H1 (cell line): ENCODE measurements at regions not wholly inside any gene's neighbourhood (a gene's known extent, or its start where the extent isn't known, plus 50 kb on each side); places are given as distances from the start of the nearest gene placed in this dataset.

Experiments used
- BACH1 ChIP-seq: IDR thresholded peaks from 2 replicates; pipeline ENCODE4 v1.6.1; 2012; ENCODE audit warnings: low read length, improper control_type of control experiment
- EGR1 ChIP-seq: IDR thresholded peaks from 2 replicates; pipeline ENCODE4 v1.6.1; 2011; ENCODE audit warnings: low read depth, low read length, borderline replicate concordance
- EP300 ChIP-seq, 2 experiments: IDR thresholded peaks; 1 replicate in 1 of 2; 2 replicates in 1 of 2; pipeline ENCODE4 v1.6.1; 2011 to 2012; ENCODE audit warnings: low read depth in 2 of 2, low read length in 2 of 2, mild to moderate bottlenecking in 2 of 2, borderline replicate concordance in 1 of 2, inconsistent platforms in 1 of 2, moderate library complexity in 1 of 2
- FOSL1 ChIP-seq: IDR thresholded peaks from 2 replicates; pipeline ENCODE4 v1.6.1; 2011; ENCODE audit warnings: mild to moderate bottlenecking, low read depth, low read length, moderate library complexity; ENCODE audit not compliant: insufficient read depth
- GTF2F1 ChIP-seq: IDR thresholded peaks from 2 replicates; pipeline ENCODE4 v1.6.1; 2012; ENCODE audit warnings: low read depth, low read length, improper control_type of control experiment, borderline replicate concordance
- KDM5A ChIP-seq: fragments of 200-600 bp; IDR thresholded peaks from 2 replicates; pipeline ENCODE4 v1.7.1; 2012; ENCODE audit warnings: mild to moderate bottlenecking, low read length, inconsistent platforms, mixed read lengths
- RFX5 ChIP-seq: IDR thresholded peaks from 2 replicates; pipeline ENCODE4 v1.6.1; 2011; ENCODE audit warnings: low read depth, low read length, improper control_type of control experiment, borderline replicate concordance
- RXRA ChIP-seq: IDR thresholded peaks from 2 replicates; pipeline ENCODE4 v1.6.1; 2011; ENCODE audit warnings: low read depth, mild to moderate bottlenecking, low read length, moderate library complexity; ENCODE audit not compliant: insufficient read depth
- SIRT6 ChIP-seq: IDR thresholded peaks from one replicate; pipeline ENCODE4 v1.7.1; 2012; ENCODE audit warnings: low read length, inconsistent platforms
- SP1 ChIP-seq: IDR thresholded peaks from 2 replicates; pipeline ENCODE4 v1.6.1; 2011; ENCODE audit warnings: low read depth, low read length
- SP2 ChIP-seq: IDR thresholded peaks from 2 replicates; pipeline ENCODE4 v1.6.1; 2012; ENCODE audit warnings: mild to moderate bottlenecking, low read length, inconsistent platforms
- TF ChIP-seq, protein P1 (sequence below): fragments of 300-600 bp; sonication (generic); IDR thresholded peaks from 2 replicates; pipeline ENCODE4 v1.7.1; 2012; ENCODE audit warnings: low read length, moderate library complexity, mild to moderate bottlenecking, inconsistent platforms; ENCODE audit not compliant: insufficient replicate concordance
- TF ChIP-seq, protein P2 (sequence below): IDR thresholded peaks from 2 replicates; pipeline ENCODE4 v1.6.1; 2011; ENCODE audit warnings: low read depth, mild to moderate bottlenecking, low read length; ENCODE audit not compliant: insufficient read depth

DNA sequence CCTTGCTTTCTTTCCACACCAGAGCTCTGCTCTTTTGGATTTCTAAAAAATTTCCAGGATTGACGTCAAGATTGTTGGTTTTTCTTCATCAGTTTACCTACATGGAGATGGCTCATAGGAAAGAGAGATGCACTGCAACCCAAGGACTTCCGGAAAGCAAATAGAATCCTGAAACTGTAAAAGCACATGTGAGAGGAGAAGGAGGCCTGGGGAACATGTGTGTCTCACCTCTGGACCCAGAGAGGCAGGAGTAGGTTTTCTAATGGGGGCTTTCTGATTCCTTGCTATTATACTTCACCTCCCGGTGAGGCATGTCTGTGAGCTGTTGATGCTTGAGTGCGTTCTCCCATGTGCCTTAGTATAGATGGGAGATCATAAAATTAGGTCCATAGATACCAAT, 362.8 kb downstream of the DCDC2C start (continued):
- TF ChIP-seq, protein P1, sequence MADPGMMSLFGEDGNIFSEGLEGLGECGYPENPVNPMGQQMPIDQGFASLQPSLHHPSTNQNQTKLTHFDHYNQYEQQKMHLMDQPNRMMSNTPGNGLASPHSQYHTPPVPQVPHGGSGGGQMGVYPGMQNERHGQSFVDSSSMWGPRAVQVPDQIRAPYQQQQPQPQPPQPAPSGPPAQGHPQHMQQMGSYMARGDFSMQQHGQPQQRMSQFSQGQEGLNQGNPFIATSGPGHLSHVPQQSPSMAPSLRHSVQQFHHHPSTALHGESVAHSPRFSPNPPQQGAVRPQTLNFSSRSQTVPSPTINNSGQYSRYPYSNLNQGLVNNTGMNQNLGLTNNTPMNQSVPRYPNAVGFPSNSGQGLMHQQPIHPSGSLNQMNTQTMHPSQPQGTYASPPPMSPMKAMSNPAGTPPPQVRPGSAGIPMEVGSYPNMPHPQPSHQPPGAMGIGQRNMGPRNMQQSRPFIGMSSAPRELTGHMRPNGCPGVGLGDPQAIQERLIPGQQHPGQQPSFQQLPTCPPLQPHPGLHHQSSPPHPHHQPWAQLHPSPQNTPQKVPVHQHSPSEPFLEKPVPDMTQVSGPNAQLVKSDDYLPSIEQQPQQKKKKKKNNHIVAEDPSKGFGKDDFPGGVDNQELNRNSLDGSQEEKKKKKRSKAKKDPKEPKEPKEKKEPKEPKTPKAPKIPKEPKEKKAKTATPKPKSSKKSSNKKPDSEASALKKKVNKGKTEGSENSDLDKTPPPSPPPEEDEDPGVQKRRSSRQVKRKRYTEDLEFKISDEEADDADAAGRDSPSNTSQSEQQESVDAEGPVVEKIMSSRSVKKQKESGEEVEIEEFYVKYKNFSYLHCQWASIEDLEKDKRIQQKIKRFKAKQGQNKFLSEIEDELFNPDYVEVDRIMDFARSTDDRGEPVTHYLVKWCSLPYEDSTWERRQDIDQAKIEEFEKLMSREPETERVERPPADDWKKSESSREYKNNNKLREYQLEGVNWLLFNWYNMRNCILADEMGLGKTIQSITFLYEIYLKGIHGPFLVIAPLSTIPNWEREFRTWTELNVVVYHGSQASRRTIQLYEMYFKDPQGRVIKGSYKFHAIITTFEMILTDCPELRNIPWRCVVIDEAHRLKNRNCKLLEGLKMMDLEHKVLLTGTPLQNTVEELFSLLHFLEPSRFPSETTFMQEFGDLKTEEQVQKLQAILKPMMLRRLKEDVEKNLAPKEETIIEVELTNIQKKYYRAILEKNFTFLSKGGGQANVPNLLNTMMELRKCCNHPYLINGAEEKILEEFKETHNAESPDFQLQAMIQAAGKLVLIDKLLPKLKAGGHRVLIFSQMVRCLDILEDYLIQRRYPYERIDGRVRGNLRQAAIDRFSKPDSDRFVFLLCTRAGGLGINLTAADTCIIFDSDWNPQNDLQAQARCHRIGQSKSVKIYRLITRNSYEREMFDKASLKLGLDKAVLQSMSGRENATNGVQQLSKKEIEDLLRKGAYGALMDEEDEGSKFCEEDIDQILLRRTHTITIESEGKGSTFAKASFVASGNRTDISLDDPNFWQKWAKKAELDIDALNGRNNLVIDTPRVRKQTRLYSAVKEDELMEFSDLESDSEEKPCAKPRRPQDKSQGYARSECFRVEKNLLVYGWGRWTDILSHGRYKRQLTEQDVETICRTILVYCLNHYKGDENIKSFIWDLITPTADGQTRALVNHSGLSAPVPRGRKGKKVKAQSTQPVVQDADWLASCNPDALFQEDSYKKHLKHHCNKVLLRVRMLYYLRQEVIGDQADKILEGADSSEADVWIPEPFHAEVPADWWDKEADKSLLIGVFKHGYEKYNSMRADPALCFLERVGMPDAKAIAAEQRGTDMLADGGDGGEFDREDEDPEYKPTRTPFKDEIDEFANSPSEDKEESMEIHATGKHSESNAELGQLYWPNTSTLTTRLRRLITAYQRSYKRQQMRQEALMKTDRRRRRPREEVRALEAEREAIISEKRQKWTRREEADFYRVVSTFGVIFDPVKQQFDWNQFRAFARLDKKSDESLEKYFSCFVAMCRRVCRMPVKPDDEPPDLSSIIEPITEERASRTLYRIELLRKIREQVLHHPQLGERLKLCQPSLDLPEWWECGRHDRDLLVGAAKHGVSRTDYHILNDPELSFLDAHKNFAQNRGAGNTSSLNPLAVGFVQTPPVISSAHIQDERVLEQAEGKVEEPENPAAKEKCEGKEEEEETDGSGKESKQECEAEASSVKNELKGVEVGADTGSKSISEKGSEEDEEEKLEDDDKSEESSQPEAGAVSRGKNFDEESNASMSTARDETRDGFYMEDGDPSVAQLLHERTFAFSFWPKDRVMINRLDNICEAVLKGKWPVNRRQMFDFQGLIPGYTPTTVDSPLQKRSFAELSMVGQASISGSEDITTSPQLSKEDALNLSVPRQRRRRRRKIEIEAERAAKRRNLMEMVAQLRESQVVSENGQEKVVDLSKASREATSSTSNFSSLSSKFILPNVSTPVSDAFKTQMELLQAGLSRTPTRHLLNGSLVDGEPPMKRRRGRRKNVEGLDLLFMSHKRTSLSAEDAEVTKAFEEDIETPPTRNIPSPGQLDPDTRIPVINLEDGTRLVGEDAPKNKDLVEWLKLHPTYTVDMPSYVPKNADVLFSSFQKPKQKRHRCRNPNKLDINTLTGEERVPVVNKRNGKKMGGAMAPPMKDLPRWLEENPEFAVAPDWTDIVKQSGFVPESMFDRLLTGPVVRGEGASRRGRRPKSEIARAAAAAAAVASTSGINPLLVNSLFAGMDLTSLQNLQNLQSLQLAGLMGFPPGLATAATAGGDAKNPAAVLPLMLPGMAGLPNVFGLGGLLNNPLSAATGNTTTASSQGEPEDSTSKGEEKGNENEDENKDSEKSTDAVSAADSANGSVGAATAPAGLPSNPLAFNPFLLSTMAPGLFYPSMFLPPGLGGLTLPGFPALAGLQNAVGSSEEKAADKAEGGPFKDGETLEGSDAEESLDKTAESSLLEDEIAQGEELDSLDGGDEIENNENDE: no peak
- TF ChIP-seq, protein P2, sequence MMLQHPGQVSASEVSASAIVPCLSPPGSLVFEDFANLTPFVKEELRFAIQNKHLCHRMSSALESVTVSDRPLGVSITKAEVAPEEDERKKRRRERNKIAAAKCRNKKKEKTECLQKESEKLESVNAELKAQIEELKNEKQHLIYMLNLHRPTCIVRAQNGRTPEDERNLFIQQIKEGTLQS: no peak
- no peak for TF ChIP-seq RXRA
- TF ChIP-seq RFX5: no peak
- no peak for TF ChIP-seq EGR1
- no peak for TF ChIP-seq SP1
- TF ChIP-seq EP300 (IDR thresholded peaks at IDR 0.05; ENCODE audit: borderline replicate concordance in 1 of 2, low read depth in 2 of 2, low read length in 2 of 2): no peak
- no peak for TF ChIP-seq BACH1
- no peak for TF ChIP-seq KDM5A
- TF ChIP-seq SP2: no peak
- no peak for TF ChIP-seq SIRT6
- TF ChIP-seq FOSL1: no peak
- no peak for TF ChIP-seq GTF2F1
